H9 (cell line): ENCODE measurements at regions not wholly inside any gene's neighbourhood (a gene's known extent, or its start where the extent isn't known, plus 50 kb on each side); places are given as distances from the start of the nearest gene placed in this dataset.

Experiments used
- DNase-seq: peaks from one replicate; pipeline ENCODE4 v3.0.0-alpha.2; 2017
- H2AFZ ChIP-seq: one replicate; pipeline ENCODE4 v1.6.1; 2013; ENCODE audit warnings: mild to moderate bottlenecking, low read length, control low read depth, moderate library complexity
- H2AK5ac ChIP-seq: 2 replicates; pipeline ENCODE4 v1.6.1; 2013; ENCODE audit warnings: low read length, control low read depth, mixed read lengths; ENCODE audit not compliant: insufficient read length
- H2BK120ac ChIP-seq: one replicate; pipeline ENCODE4 v1.6.1; 2013; ENCODE audit warnings: low read depth, mild to moderate bottlenecking, low read length, control low read depth, inconsistent platforms; ENCODE audit not compliant: poor library complexity, severe bottlenecking
- H2BK12ac ChIP-seq: 2 replicates; pipeline ENCODE4 v1.6.1; 2013; ENCODE audit warnings: low read length, control low read depth, mixed read lengths, low read depth; ENCODE audit not compliant: insufficient read length
- H2BK15ac ChIP-seq: 2 replicates; pipeline ENCODE4 v1.6.1; 2013; ENCODE audit warnings: low read depth, low read length, control low read depth
- H2BK20ac ChIP-seq: one replicate; pipeline ENCODE4 v1.6.1; 2013; ENCODE audit warnings: low read depth, mild to moderate bottlenecking, low read length, control low read depth, inconsistent platforms; ENCODE audit not compliant: poor library complexity, severe bottlenecking
- H2BK5ac ChIP-seq: 2 replicates; pipeline ENCODE4 v1.6.1; 2013; ENCODE audit warnings: low read length, control low read depth, mixed read lengths; ENCODE audit not compliant: insufficient read length
- H3K14ac ChIP-seq: 2 replicates; pipeline ENCODE4 v1.6.1; 2013; ENCODE audit warnings: low read length, control low read depth; ENCODE audit not compliant: insufficient read depth
- H3K18ac ChIP-seq: 2 replicates; pipeline ENCODE4 v1.6.1; 2013; ENCODE audit warnings: low read depth, mild to moderate bottlenecking, mixed read lengths, low read length, control low read depth; ENCODE audit not compliant: insufficient read length
- H3K23ac ChIP-seq: 2 replicates; pipeline ENCODE4 v1.6.1; 2013; ENCODE audit warnings: low read length, control low read depth, mixed read lengths, low read depth; ENCODE audit not compliant: insufficient read length
- H3K23me2 ChIP-seq: 2 replicates; pipeline ENCODE4 v1.6.1; 2013; ENCODE audit warnings: low read depth, mild to moderate bottlenecking, mixed read lengths, low read length, control low read depth; ENCODE audit not compliant: insufficient read length, poor library complexity, severe bottlenecking
- H3K27ac ChIP-seq: 2 replicates; pipeline ENCODE4 v1.5.1; 2013; ENCODE audit warnings: low read length, control low read depth, mixed read lengths, low read depth; ENCODE audit not compliant: insufficient read length
- H3K27me3 ChIP-seq: 2 replicates; pipeline ENCODE4 v1.6.1; 2013; ENCODE audit warnings: low read length, control low read depth, inconsistent platforms; ENCODE audit not compliant: insufficient read depth
- H3K4ac ChIP-seq: 2 replicates; pipeline ENCODE4 v1.6.1; 2013; ENCODE audit warnings: low read depth, mild to moderate bottlenecking, control low read depth, inconsistent platforms, low read length, moderate library complexity
- H3K4me1 ChIP-seq: 2 replicates; pipeline ENCODE4 v1.6.1; 2013; ENCODE audit warnings: low read length, control low read depth, inconsistent platforms; ENCODE audit not compliant: insufficient read depth
- H3K4me2 ChIP-seq: 2 replicates; pipeline ENCODE4 v1.6.1; 2013; ENCODE audit warnings: low read length, control low read depth, mixed read lengths; ENCODE audit not compliant: insufficient read length, insufficient read depth
- H3K56ac ChIP-seq: 2 replicates; pipeline ENCODE4 v1.6.1; 2013; ENCODE audit warnings: low read depth, mild to moderate bottlenecking, mixed read lengths, low read length, control low read depth; ENCODE audit not compliant: insufficient read length
- H3K79me1 ChIP-seq: 2 replicates; pipeline ENCODE4 v1.6.1; 2013; ENCODE audit warnings: low read depth, mild to moderate bottlenecking, moderate library complexity, low read length, control low read depth, inconsistent platforms; ENCODE audit not compliant: insufficient read depth, poor library complexity, severe bottlenecking
- H3K79me2 ChIP-seq: 2 replicates; pipeline ENCODE4 v1.6.1; 2013; ENCODE audit warnings: low read length, control low read depth, inconsistent platforms; ENCODE audit not compliant: insufficient read depth
- H3K9ac ChIP-seq: 2 replicates; pipeline ENCODE4 v1.6.1; 2013; ENCODE audit warnings: low read length, control low read depth, mixed read lengths; ENCODE audit not compliant: insufficient read length; ENCODE audit errors: extremely low read depth
- H3K9me3 ChIP-seq: one replicate; pipeline ENCODE4 v1.6.1; 2013; ENCODE audit warnings: low read depth, low read length, inconsistent platforms; ENCODE audit not compliant: control insufficient read depth
- H3T11ph ChIP-seq: one replicate; pipeline ENCODE4 v1.6.1; 2013; ENCODE audit warnings: mild to moderate bottlenecking, low read length, control low read depth, inconsistent platforms
- H4K20me1 ChIP-seq: one replicate; pipeline ENCODE4 v1.6.1; 2013; ENCODE audit not compliant: control insufficient read depth, insufficient read length, insufficient read depth
- H4K5ac ChIP-seq: 2 replicates; pipeline ENCODE4 v1.6.1; 2013; ENCODE audit warnings: low read depth, mild to moderate bottlenecking, mixed read lengths, low read length, control low read depth; ENCODE audit not compliant: insufficient read length
- H4K8ac ChIP-seq: replicated peaks from 2 replicates; pipeline ENCODE4 v1.6.1; 2013; ENCODE audit warnings: low read length, control low read depth, mixed read lengths, low read depth; ENCODE audit not compliant: insufficient read length
- H4K91ac ChIP-seq: 2 replicates; pipeline ENCODE4 v1.6.1; 2013; ENCODE audit warnings: low read depth, mild to moderate bottlenecking, moderate library complexity, mixed read lengths, low read length, control low read depth; ENCODE audit not compliant: insufficient read length
- H3K27ac Mint-ChIP-seq, 3 experiments: 2 replicates in 2 of 3; 3 replicates in 1 of 3; pipeline ENCODE4 v1.8.0; 2020 to 2021; ENCODE audit warnings: mixed read lengths in 3 of 3, mild to moderate bottlenecking in 1 of 3, moderate library complexity in 1 of 3
- H3K27me3 Mint-ChIP-seq: 2 replicates; pipeline ENCODE4 v1.8.0; 2021; ENCODE audit warnings: low read depth, mild to moderate bottlenecking, moderate library complexity, mixed read lengths
- H3K36me3 Mint-ChIP-seq, 3 experiments: 2 replicates in 2 of 3; 3 replicates in 1 of 3; pipeline ENCODE4 v1.8.0; 2020 to 2021; ENCODE audit warnings: low read depth in 3 of 3, mixed read lengths in 3 of 3; ENCODE audit not compliant: insufficient read depth in 1 of 3
- H3K4me1 Mint-ChIP-seq, 2 experiments: 2 replicates each; pipeline ENCODE4 v1.8.0; 2020; ENCODE audit warnings: mixed read lengths in 2 of 2
- H3K4me3 Mint-ChIP-seq, 2 experiments: 2 replicates in 1 of 2; 3 replicates in 1 of 2; pipeline ENCODE4 v1.8.0; 2020 to 2021; ENCODE audit warnings: mild to moderate bottlenecking in 2 of 2, mixed read lengths in 2 of 2, moderate library complexity in 1 of 2
- H3K9me3 Mint-ChIP-seq, 2 experiments: 2 replicates in 1 of 2; 3 replicates in 1 of 2; pipeline ENCODE4 v1.8.0; 2020; ENCODE audit warnings: mild to moderate bottlenecking in 2 of 2, mixed read lengths in 2 of 2, moderate library complexity in 1 of 2
- CTCF ChIP-seq: fragments of 200-600 bp; sonication (generic); conservative IDR thresholded peaks from 3 replicates; pipeline ENCODE4 v1.8.0; 2021; ENCODE audit warnings: antibody characterized with exemption, mild to moderate bottlenecking
- WGBS: extraction: QIAGEN DNeasy Blood & Tissue Kit; methylation state at CpG from one replicate; pipeline ENCODE4 v1.1.7; 2013; ENCODE audit warnings: missing lambda C conversion rate, low lambda C conversion rate, mixed read lengths; ENCODE audit not compliant: insufficient read length; ENCODE audit errors: extremely low coverage; 5-methylcytosine and 5-hydroxymethylcytosine counted together

GRCh38 chr12:92208613-92209121 is 63.0 kb upstream of the BTG1 start:
- H2AFZ ChIP-seq = no peak overlapping the region

More at GRCh38 chr12:92208613-92209121, 63.0 kb upstream of the BTG1 start:
- no peak overlapping the region for H4K5ac ChIP-seq
- H3K9ac ChIP-seq = no peak overlapping the region
- H2AK5ac ChIP-seq = no peak overlapping the region
- no peaks in the 10 kb centered on the region for H3K4me1 ChIP-seq
- H3K27me3 ChIP-seq = no peaks in the 10 kb centered on the region
- H2BK15ac ChIP-seq = no peak overlapping the region
- H3K56ac ChIP-seq = no peak overlapping the region
- H3K79me2 ChIP-seq = no peaks in the 10 kb centered on the region
- Mint-ChIP-seq H3K36me3 (peaks cover 0 to 5% (median 0%) of the 10 kb centered on the region in 3 experiments; a peak in 2 of 7 replicates), H3K27me3 (no peaks in the 10 kb centered on the region), H3K4me3 (no peak overlapping the region), H3K27ac (peak overlapping the region in 2 of 3 experiments; percentile 45 to 69; a peak in 1 of 7 replicates), H3K9me3 (no peaks in the 10 kb centered on the region; a peak in 1 of 5 replicates), H3K4me1 (peaks cover 3 to 6% of the 10 kb centered on the region in 2 experiments; a peak in 3 of 4 replicates)
- H3K4ac ChIP-seq = no peak overlapping the region
- H3K23me2 ChIP-seq = no peaks in the 10 kb centered on the region
- no peak overlapping the region for H3K18ac ChIP-seq
- no peak for TF ChIP-seq CTCF
- no peak overlapping the region for H2BK5ac ChIP-seq
- no peak overlapping the region for H2BK20ac ChIP-seq
- no peak overlapping the region for H3K14ac ChIP-seq
- no peak overlapping the region for H3K23ac ChIP-seq
- DNase-seq = no peak
- H4K91ac ChIP-seq = no peak overlapping the region
- no peaks in the 10 kb centered on the region for H4K20me1 ChIP-seq
- no peak overlapping the region for H2BK12ac ChIP-seq
- WGBS = no CpG with 5 or more reads among the region's 6 CpGs
- no peak overlapping the region for H3K4me2 ChIP-seq
- H3K79me1 ChIP-seq = no peaks in the 10 kb centered on the region
- H3K27ac ChIP-seq = no peak overlapping the region
- no peak overlapping the region for H3T11ph ChIP-seq
- H3K9me3 ChIP-seq = no peaks in the 10 kb centered on the region
- H4K8ac ChIP-seq = no peak overlapping the region
- no peak overlapping the region for H2BK120ac ChIP-seq
